ENCODE measurements at regions not wholly inside any gene's neighbourhood (a gene's known extent, or its start where the extent isn't known, plus 50 kb on each side); places are given as distances from the start of the nearest gene placed in this dataset.

- TF ChIP-seq CTCF (IDR thresholded peaks at IDR 0.05 in 8 of 11, conservative IDR thresholded peaks at IDR 0.05 in 3 of 11): no peak
- no peak for TF ChIP-seq POLR2AphosphoS5 (IDR thresholded peaks at IDR 0.05)
- TF ChIP-seq POLR2A (IDR thresholded peaks at IDR 0.05): no peak
Observed at GRCh38 chr4:181702864-181703495, 540.2 kb upstream of the TENM3 start.
